ENCODE measurements at regions not wholly inside any gene's neighbourhood (a gene's known extent, or its start where the extent isn't known, plus 50 kb on each side); places are given as distances from the start of the nearest gene placed in this dataset.
A peak's percentile ranks its signal among the peaks of the same experiment; 100 is the strongest.
"Not testable (repeated sequence)": the region's sequence is repeated elsewhere in the genome, so short reads cannot be mapped to it uniquely, and the experiment has no call there.

DNA sequence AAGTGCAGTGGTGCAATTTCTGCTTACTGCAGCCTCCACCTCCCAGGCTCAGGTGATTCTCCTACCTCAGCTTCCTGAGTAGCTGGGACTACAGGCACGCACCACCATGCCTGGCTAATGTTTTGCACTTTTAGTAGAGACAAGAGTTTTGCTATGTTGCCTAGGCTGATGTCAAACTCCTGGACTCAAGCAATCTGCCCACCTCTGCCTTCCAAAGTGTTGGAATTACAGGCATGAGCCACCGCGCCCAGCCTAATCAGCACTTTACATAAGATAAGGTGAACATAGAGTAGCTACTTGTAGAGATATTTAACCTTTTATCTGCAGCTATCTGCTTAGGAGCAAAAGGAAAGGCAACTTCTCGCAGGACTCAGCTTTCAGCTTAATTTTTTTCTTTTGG is 77.5 kb upstream of the RGPD5 start:
- not testable (repeated sequence) for H3K23ac ChIP-seq (ENCODE audit: low read depth, low read length, poor library complexity); H3K14ac ChIP-seq (ENCODE audit: low read length); H3K4me2 ChIP-seq (ENCODE audit: insufficient read depth, low read length, poor library complexity, severe bottlenecking); H3K4ac ChIP-seq (ENCODE audit: low read length); H2BK15ac ChIP-seq (ENCODE audit: low read length); H3K27ac ChIP-seq (replicated peaks; ENCODE audit: low read length); H4K91ac ChIP-seq (ENCODE audit: low read depth, low read length, poor library complexity); DNase-seq (ENCODE audit: low spot score); H2AFZ ChIP-seq (ENCODE audit: low read length); H3K27me3 ChIP-seq (ENCODE audit: control insufficient read depth in 3 of 3, insufficient read depth in 3 of 3, low read depth in 1 of 3, low read length in 3 of 3); H3K4me1 ChIP-seq (ENCODE audit: control insufficient read depth in 2 of 2, insufficient read depth in 1 of 2, low read depth in 1 of 2, low read length in 2 of 2); H2BK120ac ChIP-seq (ENCODE audit: low read depth, low read length); H3K79me1 ChIP-seq (ENCODE audit: low read depth, low read length); H3K9me3 ChIP-seq (replicated peaks in 1 of 2; ENCODE audit: control insufficient read depth in 2 of 2, insufficient read depth in 1 of 2, low read depth in 1 of 2, low read length in 2 of 2); H2AK5ac ChIP-seq (ENCODE audit: low read depth, low read length); H3K18ac ChIP-seq (ENCODE audit: low read length); H4K8ac ChIP-seq (ENCODE audit: low read depth, low read length); H3K9ac ChIP-seq (ENCODE audit: low read depth, low read length, poor library complexity); H3K4me3 ChIP-seq (ENCODE audit: low read length in 2 of 2); H2BK5ac ChIP-seq (ENCODE audit: low read length); H3K36me3 ChIP-seq (replicated peaks in 1 of 2; ENCODE audit: control insufficient read depth in 2 of 2, insufficient read depth in 2 of 2, low read length in 2 of 2); H2BK12ac ChIP-seq (ENCODE audit: low read length)
- no CpG with 5 or more reads among the region's 4 CpGs for WGBS, 2 donors (ENCODE audit: extremely low coverage in 2 of 2, insufficient read length in 2 of 2, insufficient replicate concordance in 1 of 2)

DNA sequence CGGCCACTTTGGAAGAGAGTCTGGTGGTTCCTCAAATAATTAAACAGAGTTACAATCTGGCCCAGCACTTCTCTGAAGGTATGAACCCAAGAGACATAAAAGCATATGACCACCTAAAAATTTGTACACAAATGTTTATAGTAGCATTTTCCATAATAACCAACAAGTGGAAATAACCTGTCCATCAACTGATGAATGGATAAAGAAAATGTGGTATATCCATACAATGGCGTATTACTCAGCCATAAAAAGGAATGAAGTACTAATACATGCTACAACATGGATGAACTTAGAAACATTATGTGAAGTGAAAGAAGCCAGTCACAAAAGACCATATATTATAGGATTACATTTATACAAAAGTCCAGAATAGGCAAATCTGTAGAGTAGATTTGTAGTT is 76.0 kb upstream of the RGPD5 start:
- H2BK5ac ChIP-seq (ENCODE audit: low read length), result no peak overlapping the region
- H3K4me2 ChIP-seq (ENCODE audit: insufficient read depth, low read length, poor library complexity, severe bottlenecking), result no peak overlapping the region
- no peak overlapping the region for H3K9ac ChIP-seq (ENCODE audit: low read depth, low read length, poor library complexity)
- no peak overlapping the region for H3K23ac ChIP-seq (ENCODE audit: low read depth, low read length, poor library complexity)
- no peak overlapping the region for H4K91ac ChIP-seq (ENCODE audit: low read depth, low read length, poor library complexity)
- H2AFZ ChIP-seq (ENCODE audit: low read length), result no peak overlapping the region
- no peaks in the 10 kb centered on the region for H3K36me3 ChIP-seq (replicated peaks in 1 of 2; ENCODE audit: control insufficient read depth in 2 of 2, insufficient read depth in 2 of 2, low read length in 2 of 2)
- peaks cover 0 to 7% of the 10 kb centered on the region in 2 donors for H3K9me3 ChIP-seq (replicated peaks in 1 of 2; ENCODE audit: control insufficient read depth in 2 of 2, insufficient read depth in 1 of 2, low read depth in 1 of 2, low read length in 2 of 2)
- no CpG with 5 or more reads among the region's 2 CpGs for WGBS, 2 donors (ENCODE audit: extremely low coverage in 2 of 2, insufficient read length in 2 of 2, insufficient replicate concordance in 1 of 2)
- no peak overlapping the region for H3K4ac ChIP-seq (ENCODE audit: low read length)
- H4K8ac ChIP-seq (ENCODE audit: low read depth, low read length), result no peak overlapping the region
- no peak for DNase-seq (ENCODE audit: low spot score)
- H3K27ac ChIP-seq (replicated peaks; ENCODE audit: low read length), result no peak overlapping the region
- H3K4me1 ChIP-seq (ENCODE audit: control insufficient read depth in 2 of 2, insufficient read depth in 1 of 2, low read depth in 1 of 2, low read length in 2 of 2), result peaks cover 0 to 2% of the 10 kb centered on the region in 2 donors
- no peaks in the 10 kb centered on the region for H3K27me3 ChIP-seq (ENCODE audit: control insufficient read depth in 3 of 3, insufficient read depth in 3 of 3, low read depth in 1 of 3, low read length in 3 of 3)
- H3K79me1 ChIP-seq (ENCODE audit: low read depth, low read length), result no peaks in the 10 kb centered on the region
- H3K4me3 ChIP-seq (ENCODE audit: low read length in 2 of 2), result no peak overlapping the region
- no peak overlapping the region for H3K18ac ChIP-seq (ENCODE audit: low read length)
- H2BK120ac ChIP-seq (ENCODE audit: low read depth, low read length), result no peak overlapping the region
- no peak overlapping the region for H3K14ac ChIP-seq (ENCODE audit: low read length)
- H2BK12ac ChIP-seq (ENCODE audit: low read length), result no peak overlapping the region
- H2AK5ac ChIP-seq (ENCODE audit: low read depth, low read length), result no peak overlapping the region
- no peak overlapping the region for H2BK15ac ChIP-seq (ENCODE audit: low read length)

DNA sequence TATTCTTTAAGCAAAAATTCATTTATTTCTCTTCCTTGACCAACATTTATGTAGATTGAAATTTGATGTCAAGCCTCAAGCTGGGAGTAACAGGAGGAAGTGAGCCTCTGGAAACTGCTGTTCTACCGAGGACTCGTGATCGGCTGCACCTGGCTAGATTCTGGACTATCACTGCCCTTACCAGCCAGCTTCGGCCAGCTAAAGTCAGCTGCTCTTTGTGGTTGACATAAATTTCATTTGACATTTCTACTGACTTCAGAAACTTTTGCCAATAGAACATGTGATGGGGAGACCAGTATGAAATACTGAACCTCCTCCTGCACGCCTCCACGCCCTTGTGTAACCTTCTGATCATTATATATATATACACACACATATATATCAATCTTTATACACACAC is 74.2 kb upstream of the RGPD5 start:
- no peak overlapping the region for H3K14ac ChIP-seq (ENCODE audit: low read length)
- H2BK12ac ChIP-seq (ENCODE audit: low read length), result no peak overlapping the region
- H2BK15ac ChIP-seq (ENCODE audit: low read length), result no peak overlapping the region
- H3K27me3 ChIP-seq (ENCODE audit: control insufficient read depth in 3 of 3, insufficient read depth in 3 of 3, low read depth in 1 of 3, low read length in 3 of 3), result no peaks in the 10 kb centered on the region
- H3K18ac ChIP-seq (ENCODE audit: low read length), result no peak overlapping the region
- WGBS, 2 donors (ENCODE audit: extremely low coverage in 2 of 2, insufficient read length in 2 of 2, insufficient replicate concordance in 1 of 2), result no CpG with 5 or more reads among the region's 6 CpGs
- H2BK120ac ChIP-seq (ENCODE audit: low read depth, low read length), result no peak overlapping the region
- no peak overlapping the region for H3K4me2 ChIP-seq (ENCODE audit: insufficient read depth, low read length, poor library complexity, severe bottlenecking)
- H4K91ac ChIP-seq (ENCODE audit: low read depth, low read length, poor library complexity), result no peak overlapping the region
- H3K79me1 ChIP-seq (ENCODE audit: low read depth, low read length), result no peaks in the 10 kb centered on the region
- no peak overlapping the region for H3K4me3 ChIP-seq (ENCODE audit: low read length in 2 of 2)
- H4K8ac ChIP-seq (ENCODE audit: low read depth, low read length), result no peak overlapping the region
- no peak overlapping the region for H2AK5ac ChIP-seq (ENCODE audit: low read depth, low read length)
- DNase-seq (ENCODE audit: low spot score), result no peak
- no peaks in the 10 kb centered on the region for H3K36me3 ChIP-seq (replicated peaks in 1 of 2; ENCODE audit: control insufficient read depth in 2 of 2, insufficient read depth in 2 of 2, low read length in 2 of 2)
- no peak overlapping the region for H3K27ac ChIP-seq (replicated peaks; ENCODE audit: low read length)
- H3K9me3 ChIP-seq (replicated peaks in 1 of 2; ENCODE audit: control insufficient read depth in 2 of 2, insufficient read depth in 1 of 2, low read depth in 1 of 2, low read length in 2 of 2), result peaks cover 0 to 7% of the 10 kb centered on the region in 2 donors
- no peak overlapping the region for H2BK5ac ChIP-seq (ENCODE audit: low read length)
- H3K9ac ChIP-seq (ENCODE audit: low read depth, low read length, poor library complexity), result no peak overlapping the region
- no peak overlapping the region for H2AFZ ChIP-seq (ENCODE audit: low read length)
- no peak overlapping the region for H3K23ac ChIP-seq (ENCODE audit: low read depth, low read length, poor library complexity)
- H3K4ac ChIP-seq (ENCODE audit: low read length), result no peak overlapping the region
- peaks cover 0 to 2% of the 10 kb centered on the region in 2 donors for H3K4me1 ChIP-seq (ENCODE audit: control insufficient read depth in 2 of 2, insufficient read depth in 1 of 2, low read depth in 1 of 2, low read length in 2 of 2)

DNA sequence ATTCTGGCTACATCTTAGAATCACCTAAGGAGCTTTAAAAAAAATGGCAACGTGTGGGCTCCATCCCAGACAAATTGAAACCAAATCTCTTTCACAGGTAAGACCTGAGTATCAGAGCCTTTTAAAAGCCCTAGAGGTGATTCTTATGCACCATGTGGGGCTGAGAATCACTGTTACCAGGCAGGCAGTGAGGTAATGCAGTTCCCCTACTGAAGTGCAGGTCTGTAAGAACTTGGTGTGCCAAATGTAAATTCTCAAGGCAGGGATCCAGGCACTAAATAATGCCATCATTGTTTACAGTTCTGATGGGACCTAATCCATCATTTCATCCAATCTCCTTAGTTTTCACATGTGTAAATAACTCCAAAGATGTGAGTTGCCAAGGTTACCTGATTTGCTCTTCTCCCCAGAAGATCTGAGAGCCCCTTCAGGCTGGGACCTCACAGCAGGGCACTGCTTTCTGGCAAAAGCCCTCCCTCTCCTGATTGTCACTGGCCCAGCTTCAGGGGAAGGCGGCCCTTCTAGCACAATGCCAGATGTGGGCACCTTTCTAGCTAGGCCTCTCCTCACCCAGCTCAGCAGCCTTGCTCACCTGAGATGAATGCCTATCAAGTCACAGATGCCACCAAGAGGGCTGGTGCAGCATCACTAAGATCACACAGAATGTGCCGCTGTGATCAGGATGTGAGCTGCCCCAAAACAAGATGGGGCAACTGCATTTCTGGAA is 73.6 kb upstream of the RGPD5 start:
- no peak overlapping the region for H3K4me3 ChIP-seq (ENCODE audit: low read length in 2 of 2)
- H4K8ac ChIP-seq (ENCODE audit: low read depth, low read length), result no peak overlapping the region
- peaks cover 0 to 7% of the 10 kb centered on the region in 2 donors for H3K9me3 ChIP-seq (replicated peaks in 1 of 2; ENCODE audit: control insufficient read depth in 2 of 2, insufficient read depth in 1 of 2, low read depth in 1 of 2, low read length in 2 of 2)
- no peaks in the 10 kb centered on the region for H3K27me3 ChIP-seq (ENCODE audit: control insufficient read depth in 3 of 3, insufficient read depth in 3 of 3, low read depth in 1 of 3, low read length in 3 of 3)
- H3K4ac ChIP-seq (ENCODE audit: low read length), result no peak overlapping the region
- DNase-seq (ENCODE audit: low spot score), result no peak
- H3K36me3 ChIP-seq (replicated peaks in 1 of 2; ENCODE audit: control insufficient read depth in 2 of 2, insufficient read depth in 2 of 2, low read length in 2 of 2), result no peaks in the 10 kb centered on the region
- H3K23ac ChIP-seq (ENCODE audit: low read depth, low read length, poor library complexity), result no peak overlapping the region
- H2BK15ac ChIP-seq (ENCODE audit: low read length), result no peak overlapping the region
- H3K14ac ChIP-seq (ENCODE audit: low read length), result no peak overlapping the region
- H3K4me1 ChIP-seq (ENCODE audit: control insufficient read depth in 2 of 2, insufficient read depth in 1 of 2, low read depth in 1 of 2, low read length in 2 of 2), result peaks cover 0 to 2% of the 10 kb centered on the region in 2 donors
- H2BK120ac ChIP-seq (ENCODE audit: low read depth, low read length), result no peak overlapping the region
- H2AFZ ChIP-seq (ENCODE audit: low read length), result peak overlapping the region; percentile 71
- no peak overlapping the region for H3K4me2 ChIP-seq (ENCODE audit: insufficient read depth, low read length, poor library complexity, severe bottlenecking)
- no peak overlapping the region for H3K27ac ChIP-seq (replicated peaks; ENCODE audit: low read length)
- no peak overlapping the region for H2AK5ac ChIP-seq (ENCODE audit: low read depth, low read length)
- no peak overlapping the region for H4K91ac ChIP-seq (ENCODE audit: low read depth, low read length, poor library complexity)
- WGBS, 2 donors (ENCODE audit: extremely low coverage in 2 of 2, insufficient read length in 2 of 2, insufficient replicate concordance in 1 of 2), result no CpG with 5 or more reads among the region's 3 CpGs
- H2BK5ac ChIP-seq (ENCODE audit: low read length), result no peak overlapping the region
- no peak overlapping the region for H3K9ac ChIP-seq (ENCODE audit: low read depth, low read length, poor library complexity)
- no peaks in the 10 kb centered on the region for H3K79me1 ChIP-seq (ENCODE audit: low read depth, low read length)
- H2BK12ac ChIP-seq (ENCODE audit: low read length), result no peak overlapping the region
- no peak overlapping the region for H3K18ac ChIP-seq (ENCODE audit: low read length)
